NB4 (cell line): ENCODE measurements at regions not wholly inside any gene's neighbourhood (a gene's known extent, or its start where the extent isn't known, plus 50 kb on each side); places are given as distances from the start of the nearest gene placed in this dataset.

Source experiments
- MYC ChIP-seq: IDR thresholded peaks from 2 replicates; pipeline ENCODE4 v1.6.1; 2011; ENCODE audit warnings: low read depth, low read length
- POLR2A ChIP-seq: IDR thresholded peaks from 2 replicates; pipeline ENCODE4 v1.6.1; 2011; ENCODE audit warnings: mild to moderate bottlenecking; ENCODE audit not compliant: insufficient read length; ENCODE audit errors: extremely low read depth
- TF ChIP-seq, protein P1 (sequence below): IDR thresholded peaks from one replicate; pipeline ENCODE4 v1.5.1; 2012; ENCODE audit warnings: low read depth, low read length

- TF ChIP-seq, protein P1, sequence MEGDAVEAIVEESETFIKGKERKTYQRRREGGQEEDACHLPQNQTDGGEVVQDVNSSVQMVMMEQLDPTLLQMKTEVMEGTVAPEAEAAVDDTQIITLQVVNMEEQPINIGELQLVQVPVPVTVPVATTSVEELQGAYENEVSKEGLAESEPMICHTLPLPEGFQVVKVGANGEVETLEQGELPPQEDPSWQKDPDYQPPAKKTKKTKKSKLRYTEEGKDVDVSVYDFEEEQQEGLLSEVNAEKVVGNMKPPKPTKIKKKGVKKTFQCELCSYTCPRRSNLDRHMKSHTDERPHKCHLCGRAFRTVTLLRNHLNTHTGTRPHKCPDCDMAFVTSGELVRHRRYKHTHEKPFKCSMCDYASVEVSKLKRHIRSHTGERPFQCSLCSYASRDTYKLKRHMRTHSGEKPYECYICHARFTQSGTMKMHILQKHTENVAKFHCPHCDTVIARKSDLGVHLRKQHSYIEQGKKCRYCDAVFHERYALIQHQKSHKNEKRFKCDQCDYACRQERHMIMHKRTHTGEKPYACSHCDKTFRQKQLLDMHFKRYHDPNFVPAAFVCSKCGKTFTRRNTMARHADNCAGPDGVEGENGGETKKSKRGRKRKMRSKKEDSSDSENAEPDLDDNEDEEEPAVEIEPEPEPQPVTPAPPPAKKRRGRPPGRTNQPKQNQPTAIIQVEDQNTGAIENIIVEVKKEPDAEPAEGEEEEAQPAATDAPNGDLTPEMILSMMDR, result no peak
- TF ChIP-seq POLR2A, result no peak
- TF ChIP-seq MYC, result no peak
These were observed 498.9 kb downstream of the SLC6A15 start for GRCh38 chr12:84413656-84414055.
